ENCODE measurements at regions not wholly inside any gene's neighbourhood (a gene's known extent, or its start where the extent isn't known, plus 50 kb on each side); places are given as distances from the start of the nearest gene placed in this dataset.

DNA sequence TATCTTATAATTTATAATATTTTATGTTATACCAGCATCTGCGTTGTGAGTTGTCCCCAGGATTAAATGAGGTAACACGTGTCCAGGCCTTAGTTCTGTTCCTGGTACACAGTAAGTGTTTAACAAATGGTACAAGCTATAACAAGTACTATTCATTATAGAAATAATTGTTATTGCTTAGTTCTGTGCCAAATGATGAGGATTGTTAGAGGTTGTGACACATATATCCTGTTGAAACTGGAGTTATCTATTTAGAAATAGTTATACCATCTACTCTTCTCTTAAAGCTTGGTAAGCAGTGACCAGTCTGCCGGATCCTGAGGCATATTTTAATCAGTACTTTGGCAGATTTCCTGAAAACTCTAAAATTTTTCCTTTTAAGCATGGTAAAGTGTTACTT is 1066.5 kb downstream of the TMTC2 start:
- H3K36me3 ChIP-seq (replicated peaks; ENCODE audit: low read depth, low read length) = no peaks in the 10 kb centered on the region
- H3K4me3 ChIP-seq (ENCODE audit: low read length) = no peak overlapping the region
- H3K79me2 ChIP-seq (ENCODE audit: low read length) = no peaks in the 10 kb centered on the region
- no peaks in the 10 kb centered on the region for H3K4me1 ChIP-seq (ENCODE audit: low read length)
- H3K27me3 ChIP-seq (ENCODE audit: low read depth, low read length) = no peaks in the 10 kb centered on the region
- no peak overlapping the region for H2AFZ ChIP-seq (ENCODE audit: low read depth, low read length)
- no peak overlapping the region for H3K4me2 ChIP-seq (ENCODE audit: low read length)
- H3K9ac ChIP-seq (ENCODE audit: low read length) = no peak overlapping the region
- no peak overlapping the region for H3K27ac ChIP-seq (ENCODE audit: low read length)
- H4K20me1 ChIP-seq (ENCODE audit: insufficient read depth, low read length) = no peaks in the 10 kb centered on the region
- H3K9me3 ChIP-seq (ENCODE audit: insufficient read depth, low read length) = no peaks in the 10 kb centered on the region
- TF ChIP-seq EZH2phosphoT487 (IDR thresholded peaks at IDR 0.05; ENCODE audit: low read depth) (no peak), CTCF (IDR thresholded peaks at IDR 0.05; ENCODE audit: low read depth, low read length) (no peak)

DNA sequence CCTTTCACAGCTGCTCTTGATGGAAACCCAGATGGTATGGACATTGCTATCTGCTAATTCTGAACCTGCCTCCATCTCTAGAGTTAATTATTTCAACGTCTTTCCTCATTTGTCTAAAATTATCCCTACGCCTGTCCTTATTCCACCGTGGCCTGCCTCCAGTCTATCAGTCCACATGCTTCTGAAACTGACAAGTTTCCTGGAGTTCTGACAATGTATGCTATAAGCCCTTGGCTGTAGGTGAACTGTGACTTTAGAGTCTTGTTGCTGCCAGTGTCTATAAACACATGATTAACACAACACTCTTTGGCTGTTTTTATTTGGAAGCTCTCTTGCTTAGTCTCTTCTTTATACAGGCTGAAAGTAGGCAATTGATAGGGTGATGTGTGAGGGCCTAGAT is 1052.9 kb downstream of the TMTC2 start:
- Histone ChIP-seq H3K9me3 (ENCODE audit: insufficient read depth, low read length) (no peaks in the 10 kb centered on the region; the same call in 1 of the 2 replicates), H4K20me1 (ENCODE audit: insufficient read depth, low read length) (no peaks in the 10 kb centered on the region), H3K27ac (ENCODE audit: low read length) (no peak overlapping the region), H2AFZ (ENCODE audit: low read depth, low read length) (no peak overlapping the region), H3K36me3 (replicated peaks; ENCODE audit: low read depth, low read length) (no peaks in the 10 kb centered on the region), H3K79me2 (ENCODE audit: low read length) (no peaks in the 10 kb centered on the region), H3K9ac (ENCODE audit: low read length) (no peak overlapping the region), H3K4me2 (ENCODE audit: low read length) (no peak overlapping the region), H3K4me3 (ENCODE audit: low read length) (no peak overlapping the region), H3K27me3 (ENCODE audit: low read depth, low read length) (no peaks in the 10 kb centered on the region), H3K4me1 (ENCODE audit: low read length) (no peaks in the 10 kb centered on the region)
- TF ChIP-seq CTCF (IDR thresholded peaks at IDR 0.05; ENCODE audit: low read depth, low read length) (no peak), EZH2phosphoT487 (IDR thresholded peaks at IDR 0.05; ENCODE audit: low read depth) (no peak)

DNA sequence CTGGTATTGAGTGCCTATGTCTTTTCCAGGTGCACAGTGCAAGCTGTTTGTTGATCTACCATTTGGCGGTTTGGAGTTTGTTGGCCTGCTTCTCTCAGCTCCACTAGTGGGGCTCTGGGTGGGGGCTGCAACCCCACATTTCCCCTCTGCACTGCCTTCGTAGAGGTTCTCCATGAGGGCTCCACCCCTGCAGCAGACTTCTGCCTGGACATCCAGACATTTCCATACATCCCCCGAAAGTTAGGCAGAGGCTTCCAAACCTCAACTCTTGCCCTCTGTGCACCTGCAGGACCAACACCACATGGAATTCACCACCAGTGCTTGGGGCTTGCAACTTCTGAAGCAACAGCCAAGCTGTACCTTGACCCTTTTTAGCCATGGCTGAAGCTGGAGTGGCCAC is 1024.1 kb downstream of the TMTC2 start:
- Histone ChIP-seq H3K4me1 (ENCODE audit: low read length) (no peaks in the 10 kb centered on the region), H2AFZ (ENCODE audit: low read depth, low read length) (no peak overlapping the region), H3K79me2 (ENCODE audit: low read length) (no peaks in the 10 kb centered on the region), H3K4me2 (ENCODE audit: low read length) (no peak overlapping the region), H3K27ac (ENCODE audit: low read length) (no peak overlapping the region), H3K36me3 (replicated peaks; ENCODE audit: low read depth, low read length) (no peaks in the 10 kb centered on the region), H3K27me3 (ENCODE audit: low read depth, low read length) (no peaks in the 10 kb centered on the region), H3K9ac (ENCODE audit: low read length) (no peak overlapping the region), H4K20me1 (ENCODE audit: insufficient read depth, low read length) (no peaks in the 10 kb centered on the region), H3K9me3 (ENCODE audit: insufficient read depth, low read length) (peaks cover 14% of the 10 kb centered on the region), H3K4me3 (ENCODE audit: low read length) (no peak overlapping the region)
- no peak for TF ChIP-seq EZH2phosphoT487 (IDR thresholded peaks at IDR 0.05; ENCODE audit: low read depth)
- TF ChIP-seq CTCF (IDR thresholded peaks at IDR 0.05; ENCODE audit: low read depth, low read length) = no peak

DNA sequence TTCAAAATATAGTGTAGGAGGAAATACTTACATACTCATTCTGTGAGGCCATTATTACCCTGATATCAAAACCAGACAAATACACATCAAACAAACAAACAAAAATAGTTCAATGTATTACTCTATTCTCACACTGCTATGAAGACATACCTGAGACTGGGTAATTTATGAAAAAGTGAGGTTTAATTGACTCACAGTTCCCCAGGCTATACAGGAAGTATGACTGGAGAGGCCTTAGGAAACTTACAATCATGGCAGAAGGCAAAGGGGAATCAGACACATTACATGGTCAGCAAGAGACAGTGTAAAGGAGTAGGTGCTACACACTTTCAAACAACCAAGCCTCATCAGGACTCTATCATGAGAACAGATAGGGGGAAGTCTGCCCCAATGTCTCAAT is 1023.2 kb downstream of the TMTC2 start:
- Histone ChIP-seq H3K9ac (ENCODE audit: low read length) (no peak overlapping the region), H3K79me2 (ENCODE audit: low read length) (no peaks in the 10 kb centered on the region), H4K20me1 (ENCODE audit: insufficient read depth, low read length) (no peaks in the 10 kb centered on the region), H3K4me2 (ENCODE audit: low read length) (no peak overlapping the region), H3K9me3 (ENCODE audit: insufficient read depth, low read length) (peaks cover 14% of the 10 kb centered on the region), H3K27me3 (ENCODE audit: low read depth, low read length) (no peaks in the 10 kb centered on the region), H3K27ac (ENCODE audit: low read length) (no peak overlapping the region), H3K4me3 (ENCODE audit: low read length) (no peak overlapping the region), H2AFZ (ENCODE audit: low read depth, low read length) (no peak overlapping the region), H3K4me1 (ENCODE audit: low read length) (no peaks in the 10 kb centered on the region), H3K36me3 (replicated peaks; ENCODE audit: low read depth, low read length) (no peaks in the 10 kb centered on the region)
- TF ChIP-seq CTCF (IDR thresholded peaks at IDR 0.05; ENCODE audit: low read depth, low read length) (no peak), EZH2phosphoT487 (IDR thresholded peaks at IDR 0.05; ENCODE audit: low read depth) (no peak)
